ENCODE measurements at regions not wholly inside any gene's neighbourhood (a gene's known extent, or its start where the extent isn't known, plus 50 kb on each side); places are given as distances from the start of the nearest gene placed in this dataset.

- peaks cover 10 to 11% of the 10 kb centered on the region in 2 donors for H3K4me1 ChIP-seq
- no peaks in the 10 kb centered on the region for H3K36me3 ChIP-seq
- no peak for DNase-seq (ENCODE audit: low spot score in 2 of 2)
- peaks cover 0 to 10% of the 10 kb centered on the region in 2 donors for H3K27me3 ChIP-seq
- no peak overlapping the region for H3K4me3 ChIP-seq
- no peaks in the 10 kb centered on the region for H3K9me3 ChIP-seq
- H3K27ac ChIP-seq = no peak overlapping the region
- intact Hi-C loops (cut with DNase I; ENCODE audit: low total_unique reads) = no loop called here
- TF ChIP-seq CTCF (IDR thresholded peaks at IDR 0.05) = no peak
- no peak for TF ChIP-seq POLR2AphosphoS5 (IDR thresholded peaks at IDR 0.05)
- TF ChIP-seq POLR2A (IDR thresholded peaks at IDR 0.05) = no peak
These were observed 136.7 kb downstream of the DDX1 start for GRCh38 chr2:15728245-15728938.

GRCh38 chr2:15729001-15729400 is 137.3 kb downstream of the DDX1 start:
- intact Hi-C loops (cut with DNase I; ENCODE audit: low total_unique reads) = no loop called here
- Histone ChIP-seq H3K4me3 (no peak overlapping the region), H3K36me3 (no peaks in the 10 kb centered on the region), H3K9me3 (no peaks in the 10 kb centered on the region), H3K27me3 (peaks cover 0 to 10% of the 10 kb centered on the region in 2 donors), H3K27ac (no peak overlapping the region), H3K4me1 (peaks cover 10 to 11% of the 10 kb centered on the region in 2 donors)
- DNase-seq (ENCODE audit: low spot score in 2 of 2) = no peak
- TF ChIP-seq CTCF (IDR thresholded peaks at IDR 0.05) (no peak), POLR2A (IDR thresholded peaks at IDR 0.05) (no peak), POLR2AphosphoS5 (IDR thresholded peaks at IDR 0.05) (no peak)

- H3K4me1 ChIP-seq = peaks cover 10 to 11% of the 10 kb centered on the region in 2 donors
- H3K27ac ChIP-seq = no peak overlapping the region
- H3K27me3 ChIP-seq = peaks cover 0 to 10% of the 10 kb centered on the region in 2 donors
- H3K4me3 ChIP-seq = no peak overlapping the region
- H3K36me3 ChIP-seq = no peaks in the 10 kb centered on the region
- TF ChIP-seq POLR2AphosphoS5 (IDR thresholded peaks at IDR 0.05) (no peak), CTCF (IDR thresholded peaks at IDR 0.05) (no peak), POLR2A (IDR thresholded peaks at IDR 0.05) (no peak)
- H3K9me3 ChIP-seq = no peaks in the 10 kb centered on the region
- DNase-seq (ENCODE audit: low spot score in 2 of 2) = no peak
- intact Hi-C loops (cut with DNase I; ENCODE audit: low total_unique reads) = no loop called here
These were observed 138.3 kb downstream of the DDX1 start for GRCh38 chr2:15729709-15730544.

- Histone ChIP-seq H3K27ac (no peak overlapping the region), H3K27me3 (peaks cover 0 to 4% of the 10 kb centered on the region in 2 donors)
These were observed 139.0 kb downstream of the DDX1 start for GRCh38 chr2:15730545-15731212.

GRCh38 chr2:15731213-15731888 is 139.7 kb downstream of the DDX1 start:
- Histone ChIP-seq H3K36me3 (no peaks in the 10 kb centered on the region), H3K4me3 (no peak overlapping the region), H3K27ac (no peak overlapping the region), H3K4me1 (peaks cover 10 to 11% of the 10 kb centered on the region in 2 donors), H3K27me3 (peaks cover 0 to 4% of the 10 kb centered on the region in 2 donors), H3K9me3 (no peaks in the 10 kb centered on the region)
- intact Hi-C loops (cut with DNase I; ENCODE audit: low total_unique reads) = no loop called here
- no peak for DNase-seq (ENCODE audit: low spot score in 2 of 2)
- TF ChIP-seq CTCF (IDR thresholded peaks at IDR 0.05) (no peak), POLR2A (IDR thresholded peaks at IDR 0.05) (no peak), POLR2AphosphoS5 (IDR thresholded peaks at IDR 0.05) (no peak)

More at GRCh38 chr2:15730545-15731212, 139.0 kb downstream of the DDX1 start:
- intact Hi-C loops (cut with DNase I; ENCODE audit: low total_unique reads) = no loop called here
- H3K9me3 ChIP-seq = no peaks in the 10 kb centered on the region
- H3K36me3 ChIP-seq = no peaks in the 10 kb centered on the region
- TF ChIP-seq POLR2A (IDR thresholded peaks at IDR 0.05) (no peak), POLR2AphosphoS5 (IDR thresholded peaks at IDR 0.05) (peak; percentile 78 to 93 (median 90))
- H3K4me3 ChIP-seq = no peak overlapping the region
- peak; percentile 86 to 90 for DNase-seq (ENCODE audit: low spot score in 2 of 2)
- H3K4me1 ChIP-seq = peaks cover 10 to 11% of the 10 kb centered on the region in 2 donors
